Globus pallidus (tissue), 1 donor: ENCODE measurements at regions not wholly inside any gene's neighbourhood (a gene's known extent, or its start where the extent isn't known, plus 50 kb on each side); places are given as distances from the start of the nearest gene placed in this dataset.
"Not testable (repeated sequence)": the region's sequence is repeated elsewhere in the genome, so short reads cannot be mapped to it uniquely, and the experiment has no call there.

Experiments used
- DNase-seq: peaks from one replicate; pipeline ENCODE4 v3.0.0-alpha.2; 2015; ENCODE audit warnings: low spot score

GRCh38 chr16:22719945-22720344, 94.0 kb upstream of the HS3ST2 start:
- DNase-seq: no peak

- no peak for DNase-seq
Observed at GRCh38 chr16:22721511-22722100, 92.4 kb upstream of the HS3ST2 start.

- DNase-seq: not testable (repeated sequence)
Observed at GRCh38 chr16:22722551-22723541, 91.1 kb upstream of the HS3ST2 start.

DNA sequence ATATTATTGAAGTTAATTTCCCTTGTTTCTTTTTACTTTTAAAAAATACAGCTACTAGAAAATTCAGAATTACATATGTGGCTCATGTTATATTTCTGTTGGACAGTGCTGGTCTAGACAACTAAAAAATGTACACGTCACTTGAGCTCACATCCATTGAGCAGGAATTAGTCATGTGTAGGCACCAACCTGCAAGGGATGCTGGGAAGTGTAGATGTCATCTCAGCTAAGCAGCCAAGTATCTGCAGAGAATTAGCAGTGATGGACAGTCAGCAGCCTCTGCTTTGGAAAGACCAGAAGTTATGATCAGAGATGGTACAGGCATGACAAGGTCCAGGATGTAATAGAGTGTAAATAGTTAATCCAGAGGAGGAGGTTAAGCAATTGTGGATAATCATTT, 87.1 kb upstream of the HS3ST2 start:
- DNase-seq: no peak

DNA sequence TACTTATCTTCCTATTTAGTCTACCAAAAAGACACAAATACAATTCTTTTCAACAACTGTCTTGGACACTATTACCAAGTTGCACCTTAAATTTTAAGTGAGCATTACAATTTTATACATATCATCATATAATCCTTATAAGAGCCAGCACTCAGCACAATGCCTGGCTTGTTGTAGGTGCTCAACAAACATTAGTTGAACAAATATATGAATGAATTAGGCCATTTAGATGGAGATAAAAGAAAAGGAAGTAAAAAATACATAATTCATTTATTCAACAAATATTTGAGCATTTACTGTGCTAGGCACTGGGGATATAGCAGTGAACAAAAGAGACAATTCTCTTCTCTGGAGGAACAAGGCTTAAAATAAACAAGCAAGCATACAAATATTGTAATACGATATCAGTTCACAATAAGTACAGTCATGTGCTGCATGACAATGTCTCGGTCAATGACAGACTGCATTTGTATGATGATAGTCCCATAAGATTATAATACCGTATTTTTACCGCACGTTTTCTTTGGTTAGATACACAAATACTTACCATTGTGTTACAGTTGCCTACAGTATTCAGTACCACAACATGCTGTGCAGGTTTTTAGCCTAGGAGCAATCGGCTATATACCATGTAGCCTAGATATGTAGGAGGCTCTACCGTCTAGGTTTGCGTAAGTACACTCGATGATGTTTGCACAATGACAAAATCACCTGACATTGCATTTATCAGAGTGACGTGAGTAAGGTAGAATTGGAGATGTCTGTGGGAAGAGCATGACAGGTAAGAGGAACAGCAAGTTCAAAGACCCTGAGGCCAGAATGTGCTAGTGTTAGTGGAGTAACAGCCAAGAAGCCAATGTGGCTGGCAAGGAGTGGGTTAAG, 86.4 kb upstream of the HS3ST2 start:
- no peak for DNase-seq

DNA sequence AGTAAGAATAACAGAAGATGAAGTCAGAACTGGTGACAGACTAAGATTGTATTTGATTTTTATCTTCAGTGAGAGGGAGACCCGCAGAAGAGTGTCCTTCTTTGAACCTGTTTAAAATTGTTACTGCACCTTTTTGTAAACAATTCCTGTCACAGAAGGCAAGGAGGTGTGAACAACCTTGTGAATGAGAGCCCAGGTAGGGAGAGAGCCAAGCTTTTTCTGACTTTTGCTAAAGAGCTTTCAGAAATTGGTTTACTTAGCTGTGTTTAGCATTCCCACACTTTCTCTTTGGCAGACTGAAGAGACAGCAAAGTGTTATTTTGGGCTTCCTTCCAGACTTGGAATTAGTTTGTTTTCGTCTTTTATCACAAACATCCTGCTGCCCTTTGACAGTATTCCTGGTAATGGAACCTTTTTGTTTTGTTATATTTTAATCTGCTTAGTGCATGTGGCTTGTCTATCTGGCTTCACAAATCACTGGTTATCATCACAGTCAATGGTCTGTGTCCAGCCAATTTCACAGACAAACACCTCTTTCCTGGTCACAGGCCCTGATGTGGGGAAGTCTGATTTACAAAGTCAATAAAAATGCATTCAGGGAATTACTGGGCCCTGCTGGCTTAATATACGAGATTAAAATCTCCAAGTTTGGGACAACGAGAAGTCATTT, 85.7 kb upstream of the HS3ST2 start:
- DNase-seq: no peak

DNA sequence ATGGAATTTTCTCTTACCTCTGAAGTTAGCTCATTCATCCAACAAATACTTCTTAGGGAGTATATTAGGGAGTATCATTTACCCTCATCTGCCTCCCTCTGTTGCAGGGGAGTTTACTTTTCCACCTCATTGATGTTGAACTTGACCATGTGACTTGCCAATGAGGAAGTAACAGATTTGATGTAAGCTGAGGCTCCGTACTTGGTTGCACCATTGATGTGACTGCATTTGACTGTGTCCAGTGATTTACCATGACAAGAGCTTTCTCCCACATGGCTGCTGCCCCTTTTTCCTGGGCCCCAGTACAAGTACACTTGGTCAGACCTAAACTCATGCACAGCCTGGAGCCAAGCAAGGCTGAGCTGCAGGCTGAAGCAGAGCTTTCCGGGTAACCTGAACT, 81.6 kb upstream of the HS3ST2 start:
- DNase-seq: no peak

DNA sequence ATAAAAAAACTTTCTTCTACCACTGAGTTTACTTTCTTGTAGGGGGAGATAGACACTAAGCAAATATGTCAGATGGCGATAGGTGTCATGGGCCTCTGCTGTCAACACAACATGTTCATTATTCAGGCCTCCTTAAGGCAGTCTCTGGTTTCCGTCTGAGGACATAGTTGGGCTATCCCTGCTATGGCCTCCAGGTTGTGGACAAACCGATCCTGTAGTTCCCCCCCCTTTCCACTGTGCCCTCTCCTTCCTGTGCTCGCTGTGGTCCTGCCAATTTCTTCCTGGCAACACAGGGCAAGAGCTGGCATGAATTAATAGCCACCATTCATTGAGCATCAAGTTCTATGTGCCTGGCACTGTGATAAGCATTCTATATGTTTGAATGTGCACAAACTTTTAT, 81.0 kb upstream of the HS3ST2 start:
- DNase-seq: no peak

- DNase-seq: no peak
Observed at GRCh38 chr16:22734368-22734767, 79.6 kb upstream of the HS3ST2 start.

DNA sequence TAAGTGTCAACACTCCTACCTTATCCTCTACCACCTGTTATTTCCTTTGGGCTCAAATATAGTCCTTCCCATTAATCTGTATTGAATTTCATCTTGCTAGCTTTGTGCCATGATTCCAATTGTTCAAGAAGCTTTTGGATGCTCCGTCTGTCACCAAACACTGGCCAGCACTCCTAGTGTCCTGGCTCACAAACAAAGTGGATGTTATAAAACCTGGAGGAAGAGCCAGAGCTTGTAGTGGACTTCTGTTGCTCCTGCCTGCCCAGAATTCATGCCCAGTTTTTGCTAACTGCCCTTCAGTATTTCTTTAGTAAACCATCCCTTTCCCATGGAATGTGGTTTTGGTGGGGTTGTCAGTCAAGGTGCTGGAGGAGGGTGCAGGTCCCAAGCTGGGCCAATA, 77.2 kb upstream of the HS3ST2 start:
- DNase-seq: no peak

DNA sequence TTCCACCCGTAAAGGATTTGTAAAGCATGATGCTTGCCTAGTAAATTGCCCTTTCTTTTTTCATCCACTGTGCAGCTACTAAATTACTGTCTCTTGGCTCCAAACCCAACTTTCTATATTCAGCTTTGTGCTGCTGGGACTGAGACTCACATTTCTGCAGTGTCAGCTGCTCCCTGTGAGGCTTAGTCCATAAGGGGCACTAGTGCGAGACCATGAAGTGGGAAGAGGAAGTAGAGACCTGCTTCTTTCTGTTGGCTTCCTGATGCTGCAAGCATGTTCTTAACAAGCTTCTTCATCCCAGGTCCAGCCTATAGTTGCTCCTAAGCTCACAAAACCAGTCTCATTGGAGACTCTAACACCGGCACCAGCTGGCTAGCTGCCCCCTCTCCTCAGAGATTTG, 74.9 kb upstream of the HS3ST2 start:
- DNase-seq: peak; percentile 54

GRCh38 chr16:22743401-22743800, 70.6 kb upstream of the HS3ST2 start:
- no peak for DNase-seq

GRCh38 chr16:22751104-22751667, 62.8 kb upstream of the HS3ST2 start:
- no peak for DNase-seq

- DNase-seq: no peak
Observed at GRCh38 chr16:22751685-22752084, 62.3 kb upstream of the HS3ST2 start.

GRCh38 chr16:22753451-22753850, 60.5 kb upstream of the HS3ST2 start:
- no peak for DNase-seq

DNA sequence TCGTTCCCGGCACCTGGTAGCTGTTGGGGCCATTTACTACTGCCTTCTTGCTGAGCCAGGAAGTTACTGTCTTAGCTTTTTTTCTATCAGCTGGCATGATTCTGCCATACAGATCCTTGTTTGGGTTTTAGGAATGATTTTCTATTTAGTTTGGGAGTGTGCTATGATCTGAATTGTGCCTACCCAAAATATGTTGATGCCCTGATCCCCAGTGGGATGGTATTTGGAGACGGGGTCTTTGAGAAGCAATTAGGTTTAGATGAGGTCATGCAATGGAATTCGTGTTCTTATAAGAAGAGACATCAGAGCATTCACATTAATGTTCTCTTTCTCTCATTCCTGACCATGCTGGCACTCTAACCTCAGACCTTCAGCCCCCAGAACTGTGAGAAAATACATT, 59.4 kb upstream of the HS3ST2 start:
- DNase-seq: no peak

DNA sequence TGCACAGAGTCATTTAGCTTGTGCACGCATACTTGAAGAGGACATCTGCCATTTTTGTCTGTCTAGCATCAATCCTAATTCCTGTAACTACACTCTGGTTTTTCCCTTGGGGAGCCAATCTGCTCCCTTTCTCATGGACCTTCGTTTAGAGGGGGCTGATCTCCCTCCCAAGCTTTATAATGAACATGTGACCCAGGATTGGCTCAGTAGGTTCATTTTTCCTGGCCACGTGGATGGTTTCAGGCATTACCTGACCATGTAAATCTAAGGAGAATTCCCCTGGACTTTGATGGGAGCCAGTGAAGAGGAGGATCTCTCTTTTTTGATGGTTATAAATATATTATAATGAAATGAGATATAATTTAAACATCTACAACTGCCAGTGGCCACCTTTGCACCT, 56.8 kb upstream of the HS3ST2 start:
- DNase-seq: no peak

- no peak for DNase-seq
Observed at GRCh38 chr16:22762486-22762885, 51.5 kb upstream of the HS3ST2 start.

DNA sequence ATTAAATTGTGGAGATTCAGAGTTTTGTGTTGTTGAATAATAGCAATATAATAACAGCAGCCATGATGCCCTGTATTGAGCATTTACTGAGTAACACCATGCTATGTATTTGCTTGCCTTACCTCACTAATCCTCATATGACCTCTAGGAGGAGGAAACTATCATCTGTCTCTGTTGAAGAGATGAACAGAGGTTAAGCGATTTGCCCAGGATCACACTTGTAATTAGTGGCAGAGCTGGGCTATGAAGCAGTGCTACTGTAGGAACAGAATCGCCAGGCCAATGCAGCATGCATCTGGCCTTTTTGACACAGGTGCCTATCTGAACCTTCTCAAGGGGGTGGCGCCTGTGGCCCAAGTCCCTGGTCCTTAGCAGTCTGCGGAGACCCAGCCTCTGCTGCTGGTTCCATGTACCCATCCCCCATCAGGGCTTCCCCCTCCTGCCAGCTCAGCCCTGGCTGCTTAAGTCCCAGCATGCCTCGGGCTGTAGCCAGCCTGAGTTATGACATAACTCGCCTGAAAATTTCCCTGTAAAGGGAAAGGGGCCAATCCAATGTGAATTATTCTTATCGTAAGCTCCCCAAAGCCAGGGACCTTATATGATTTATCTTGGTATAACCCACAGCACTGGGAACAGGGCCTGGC, 50.4 kb upstream of the HS3ST2 start:
- DNase-seq: no peak
